ENCODE measurements at regions not wholly inside any gene's neighbourhood (a gene's known extent, or its start where the extent isn't known, plus 50 kb on each side); places are given as distances from the start of the nearest gene placed in this dataset.

DNA sequence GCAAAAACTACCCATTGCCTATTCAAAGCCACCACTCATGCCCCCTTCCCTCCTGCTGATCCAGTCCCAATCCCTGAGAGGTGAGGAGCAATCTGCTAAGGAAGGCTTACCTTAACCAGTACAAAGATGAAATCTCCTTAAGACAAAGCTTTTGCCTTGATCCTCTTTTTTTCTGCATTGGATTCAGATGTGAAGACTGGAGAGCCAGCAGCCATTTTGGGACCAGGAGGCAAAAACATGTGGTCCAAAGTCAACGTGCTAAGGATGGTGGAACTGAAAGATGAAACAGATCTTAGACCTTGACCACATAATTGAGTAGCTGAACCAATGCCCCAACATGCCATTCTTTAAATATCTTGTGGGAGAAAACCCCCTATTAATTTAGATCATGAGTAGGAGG lies 171.4 kb downstream of the IRX5 start:
- H3K4me3 ChIP-seq (ENCODE audit: low read depth, low read length) = no peak overlapping the region
- no peak for TF ChIP-seq CTCF (IDR thresholded peaks at IDR 0.05; ENCODE audit: low read depth, low read length)
- no peak for TF ChIP-seq MYC (IDR thresholded peaks at IDR 0.05; ENCODE audit: low read depth, low read length)
- no peak for TF ChIP-seq POLR2A (IDR thresholded peaks at IDR 0.05; ENCODE audit: extremely low read depth, insufficient read length)
- TF ChIP-seq MAX (IDR thresholded peaks at IDR 0.05; ENCODE audit: low read depth, low read length) = no peak
- no peak for DNase-seq (ENCODE audit: low read depth)

DNA sequence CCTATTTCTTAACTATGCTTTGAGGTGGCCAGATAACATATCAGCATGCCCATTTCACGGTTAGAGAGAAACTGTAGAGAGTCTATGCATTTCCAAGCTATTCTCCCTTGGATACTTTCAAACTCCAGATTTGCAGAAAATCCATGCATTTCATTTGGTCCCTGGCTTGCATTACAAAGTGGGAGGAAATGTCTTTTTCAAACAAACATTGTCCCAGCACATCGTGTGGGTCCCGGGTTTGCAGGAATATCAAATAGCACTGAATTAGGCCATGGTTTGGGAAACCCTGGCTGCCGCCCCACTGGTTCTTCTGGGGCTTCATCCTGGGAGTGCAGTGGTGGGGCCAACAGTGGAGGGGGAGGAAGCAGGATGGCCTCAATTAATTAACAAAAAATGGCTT lies 171.9 kb downstream of the IRX5 start:
- no peak for TF ChIP-seq MYC (IDR thresholded peaks at IDR 0.05; ENCODE audit: low read depth, low read length)
- TF ChIP-seq MAX (IDR thresholded peaks at IDR 0.05; ENCODE audit: low read depth, low read length) = no peak
- no peak for TF ChIP-seq POLR2A (IDR thresholded peaks at IDR 0.05; ENCODE audit: extremely low read depth, insufficient read length)
- no peak for TF ChIP-seq CTCF (IDR thresholded peaks at IDR 0.05; ENCODE audit: low read depth, low read length)
- DNase-seq (ENCODE audit: low read depth) = no peak
- H3K4me3 ChIP-seq (ENCODE audit: low read depth, low read length) = no peak overlapping the region

- TF ChIP-seq POLR2A (IDR thresholded peaks at IDR 0.05; ENCODE audit: extremely low read depth, insufficient read length) (no peak), CTCF (IDR thresholded peaks at IDR 0.05; ENCODE audit: low read depth, low read length) (no peak), MYC (IDR thresholded peaks at IDR 0.05; ENCODE audit: low read depth, low read length) (no peak), MAX (IDR thresholded peaks at IDR 0.05; ENCODE audit: low read depth, low read length) (no peak)
- DNase-seq (ENCODE audit: low read depth) = no peak
- no peak overlapping the region for H3K4me3 ChIP-seq (ENCODE audit: low read depth, low read length)
Measured at GRCh38 chr16:55107851-55108250, 177.2 kb downstream of the IRX5 start.

GRCh38 chr16:55113210-55113609 lies 182.5 kb downstream of the IRX5 start:
- no peak overlapping the region for H3K4me3 ChIP-seq (ENCODE audit: low read depth, low read length)
- TF ChIP-seq MAX (IDR thresholded peaks at IDR 0.05; ENCODE audit: low read depth, low read length) (no peak), POLR2A (IDR thresholded peaks at IDR 0.05; ENCODE audit: extremely low read depth, insufficient read length) (no peak), CTCF (IDR thresholded peaks at IDR 0.05; ENCODE audit: low read depth, low read length) (no peak), MYC (IDR thresholded peaks at IDR 0.05; ENCODE audit: low read depth, low read length) (no peak)
- DNase-seq (ENCODE audit: low read depth) = no peak

DNA sequence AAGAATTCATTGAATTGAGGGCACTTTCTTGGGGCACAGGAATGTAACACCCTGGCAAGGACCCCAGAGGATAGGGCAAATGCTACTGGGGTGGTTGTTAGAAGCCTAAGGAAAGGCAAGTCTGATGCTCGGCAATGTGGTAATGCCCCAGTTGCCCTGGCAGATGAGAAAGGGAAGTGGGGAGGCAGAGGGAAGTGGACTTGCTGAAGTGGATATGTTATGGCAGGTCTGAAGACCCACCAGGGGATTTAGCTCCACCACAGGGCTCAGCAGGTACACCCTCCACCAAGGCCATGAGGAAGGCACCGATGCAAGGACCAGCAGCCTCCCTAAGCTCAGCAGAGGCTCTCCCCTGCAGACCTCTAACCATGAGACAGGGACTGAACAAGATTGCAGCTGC lies 184.8 kb downstream of the IRX5 start:
- peak; percentile 77 for DNase-seq (ENCODE audit: low read depth)
- no peak overlapping the region for H3K4me3 ChIP-seq (ENCODE audit: low read depth, low read length)
- TF ChIP-seq CTCF (IDR thresholded peaks at IDR 0.05; ENCODE audit: low read depth, low read length) (no peak), MYC (IDR thresholded peaks at IDR 0.05; ENCODE audit: low read depth, low read length) (no peak), MAX (IDR thresholded peaks at IDR 0.05; ENCODE audit: low read depth, low read length) (no peak)

Measured in NB4 (cell line).